Endodermal cell (in vitro differentiated cells): ENCODE measurements at regions not wholly inside any gene's neighbourhood (a gene's known extent, or its start where the extent isn't known, plus 50 kb on each side); places are given as distances from the start of the nearest gene placed in this dataset.
A peak's percentile ranks its signal among the peaks of the same experiment; 100 is the strongest.

Source experiments
- DNase-seq: peaks from one replicate; pipeline ENCODE4 v3.0.0-alpha.2; 2017
- H3K27ac ChIP-seq: 2 replicates; pipeline ENCODE4 v1.5.1; 2013; ENCODE audit warnings: mild to moderate bottlenecking, low read depth, low read length, moderate library complexity
- H3K27me3 ChIP-seq: 2 replicates; pipeline ENCODE4 v1.6.1; 2013; ENCODE audit warnings: mild to moderate bottlenecking, low read length, moderate library complexity; ENCODE audit not compliant: insufficient read depth, control insufficient read depth, poor library complexity, severe bottlenecking
- H3K36me3 ChIP-seq: 2 replicates; pipeline ENCODE4 v1.7.0; 2013; ENCODE audit warnings: mild to moderate bottlenecking, low read length, moderate library complexity; ENCODE audit not compliant: control insufficient read depth, insufficient read depth
- H3K4me1 ChIP-seq: one replicate; pipeline ENCODE4 v1.7.0; 2013; ENCODE audit warnings: low read length; ENCODE audit not compliant: control insufficient read depth, insufficient read depth
- H3K4me3 ChIP-seq: 2 replicates; pipeline ENCODE4 v1.5.1; 2013; ENCODE audit warnings: mild to moderate bottlenecking, low read length, moderate library complexity
- H3K9ac ChIP-seq: 2 replicates; pipeline ENCODE4 v1.6.1; 2013; ENCODE audit warnings: mild to moderate bottlenecking, low read length, moderate library complexity; ENCODE audit not compliant: poor library complexity, severe bottlenecking; ENCODE audit errors: extremely low read depth
- H3K9me3 ChIP-seq: 2 replicates; pipeline ENCODE4 v1.6.1; 2013; ENCODE audit warnings: mild to moderate bottlenecking, low read length, moderate library complexity; ENCODE audit not compliant: control insufficient read depth
- H3K27ac Mint-ChIP-seq: 2 replicates; pipeline ENCODE4 v1.8.0; 2020; ENCODE audit warnings: mixed read lengths
- H3K27me3 Mint-ChIP-seq: 2 replicates; pipeline ENCODE4 v1.8.0; 2021; ENCODE audit warnings: mild to moderate bottlenecking, mixed read lengths; ENCODE audit not compliant: insufficient read depth
- H3K36me3 Mint-ChIP-seq: 2 replicates; pipeline ENCODE4 v1.8.0; 2020; ENCODE audit warnings: low read depth, mixed read lengths
- H3K4me1 Mint-ChIP-seq: 2 replicates; pipeline ENCODE4 v1.8.0; 2020; ENCODE audit warnings: mixed read lengths
- H3K4me3 Mint-ChIP-seq: 2 replicates; pipeline ENCODE4 v1.8.0; 2020; ENCODE audit warnings: mild to moderate bottlenecking, moderate library complexity, mixed read lengths
- H3K9me3 Mint-ChIP-seq: 2 replicates; pipeline ENCODE4 v1.8.0; 2020; ENCODE audit warnings: mild to moderate bottlenecking, mixed read lengths
- CTCF ChIP-seq: fragments of 200-600 bp; sonication (generic); conservative IDR thresholded peaks from 2 replicates; pipeline ENCODE4 v1.5.0; 2021; ENCODE audit warnings: antibody characterized with exemption, mild to moderate bottlenecking
- WGBS, 2 experiments: methylation state at CpG; one replicate each; pipeline versions ENCODE4 v1.1.5 to v1.1.7; 2013; ENCODE audit warnings: missing lambda C conversion rate in 2 of 2, mixed read lengths in 1 of 2; ENCODE audit not compliant: insufficient coverage in 1 of 2, insufficient read length in 1 of 2; 5-methylcytosine and 5-hydroxymethylcytosine counted together

- no peak overlapping the region for H3K27ac ChIP-seq
- no peak overlapping the region for H3K4me3 Mint-ChIP-seq
- H3K9me3 ChIP-seq: no peaks in the 10 kb centered on the region
- H3K27me3 ChIP-seq: no peaks in the 10 kb centered on the region
- H3K4me3 ChIP-seq: no peak overlapping the region
- no peaks in the 10 kb centered on the region for H3K4me1 ChIP-seq
- H3K9ac ChIP-seq: no peak overlapping the region
- TF ChIP-seq CTCF: no peak
- H3K27me3 Mint-ChIP-seq: no peaks in the 10 kb centered on the region
- H3K9me3 Mint-ChIP-seq: no peaks in the 10 kb centered on the region
- peak; percentile 66 for DNase-seq
- no peaks in the 10 kb centered on the region for H3K36me3 Mint-ChIP-seq
- peaks cover 13% of the 10 kb centered on the region for H3K4me1 Mint-ChIP-seq
- no peaks in the 10 kb centered on the region for H3K36me3 ChIP-seq
- H3K27ac Mint-ChIP-seq: peak overlapping the region; percentile 3
- WGBS, 2 experiments: 87% methylated on average over 4 of the region's 4 CpGs
These were observed 98.0 kb upstream of the BCAR3 start for GRCh38 chr1:93779540-93780165.

GRCh38 chr1:93778457-93778856 is 96.8 kb upstream of the BCAR3 start:
- Histone ChIP-seq H3K27me3 (no peaks in the 10 kb centered on the region), H3K9me3 (no peaks in the 10 kb centered on the region), H3K4me1 (no peaks in the 10 kb centered on the region), H3K36me3 (no peaks in the 10 kb centered on the region), H3K4me3 (no peak overlapping the region), H3K27ac (no peak overlapping the region), H3K9ac (no peak overlapping the region)
- no peaks in the 10 kb centered on the region for H3K27me3 Mint-ChIP-seq
- no peak for TF ChIP-seq CTCF
- H3K4me1 Mint-ChIP-seq: peaks cover 13% of the 10 kb centered on the region
- WGBS, 2 experiments: 87 to 100% methylated on average over 2 of the region's 2 CpGs
- no peaks in the 10 kb centered on the region for H3K36me3 Mint-ChIP-seq
- DNase-seq: peak; percentile 26
- no peaks in the 10 kb centered on the region for H3K9me3 Mint-ChIP-seq
- no peak overlapping the region for H3K4me3 Mint-ChIP-seq
- H3K27ac Mint-ChIP-seq: no peak overlapping the region

- Histone ChIP-seq H3K4me3 (no peak overlapping the region), H3K4me1 (no peaks in the 10 kb centered on the region), H3K9me3 (no peaks in the 10 kb centered on the region), H3K36me3 (no peaks in the 10 kb centered on the region), H3K27me3 (no peaks in the 10 kb centered on the region), H3K9ac (no peak overlapping the region), H3K27ac (no peak overlapping the region)
- H3K27me3 Mint-ChIP-seq: no peaks in the 10 kb centered on the region
- no peak overlapping the region for H3K27ac Mint-ChIP-seq
- H3K4me3 Mint-ChIP-seq: no peak overlapping the region
- peak; percentile 4 for DNase-seq
- no peaks in the 10 kb centered on the region for H3K9me3 Mint-ChIP-seq
- 67 to 96% methylated on average over 1 to 2 of the region's 2 CpGs for WGBS, 2 experiments
- H3K4me1 Mint-ChIP-seq: peaks cover 13% of the 10 kb centered on the region
- no peak for TF ChIP-seq CTCF
- H3K36me3 Mint-ChIP-seq: no peaks in the 10 kb centered on the region
These were observed 95.6 kb upstream of the BCAR3 start for GRCh38 chr1:93777255-93777654.
